GM11168 (cell line): ENCODE measurements at regions not wholly inside any gene's neighbourhood (a gene's known extent, or its start where the extent isn't known, plus 50 kb on each side); places are given as distances from the start of the nearest gene placed in this dataset.

Experiments
- in situ Hi-C: fragments of 300-500 bp; cut with MboI; formaldehyde crosslinking; loops from one replicate; pipeline ENCODE4 v1.12.0; 2022; ENCODE audit warnings: low sequenced_read_pairs; ENCODE audit not compliant: unreplicated experiment

DNA sequence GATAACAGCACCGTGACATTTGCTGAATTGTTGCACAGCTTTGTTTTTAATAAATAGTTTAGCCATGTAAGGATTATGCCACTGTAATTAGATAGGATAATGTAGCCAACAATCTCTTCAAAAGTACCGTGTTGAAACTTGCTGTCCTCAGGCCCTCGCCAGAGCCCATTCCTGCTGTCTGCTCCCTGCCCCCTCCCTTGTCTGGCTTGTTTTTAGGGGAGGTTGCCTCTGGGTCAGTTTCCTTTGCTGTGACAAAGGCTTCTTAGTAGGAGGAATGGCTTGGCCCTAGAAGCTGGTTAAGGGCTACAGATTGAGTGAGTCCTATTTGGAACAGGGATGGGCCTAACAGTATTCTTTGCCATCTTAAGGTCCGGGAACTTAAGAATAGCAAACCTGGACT is 107.9 kb downstream of the LMO4 start:
- in situ Hi-C loops: no loop called here

DNA sequence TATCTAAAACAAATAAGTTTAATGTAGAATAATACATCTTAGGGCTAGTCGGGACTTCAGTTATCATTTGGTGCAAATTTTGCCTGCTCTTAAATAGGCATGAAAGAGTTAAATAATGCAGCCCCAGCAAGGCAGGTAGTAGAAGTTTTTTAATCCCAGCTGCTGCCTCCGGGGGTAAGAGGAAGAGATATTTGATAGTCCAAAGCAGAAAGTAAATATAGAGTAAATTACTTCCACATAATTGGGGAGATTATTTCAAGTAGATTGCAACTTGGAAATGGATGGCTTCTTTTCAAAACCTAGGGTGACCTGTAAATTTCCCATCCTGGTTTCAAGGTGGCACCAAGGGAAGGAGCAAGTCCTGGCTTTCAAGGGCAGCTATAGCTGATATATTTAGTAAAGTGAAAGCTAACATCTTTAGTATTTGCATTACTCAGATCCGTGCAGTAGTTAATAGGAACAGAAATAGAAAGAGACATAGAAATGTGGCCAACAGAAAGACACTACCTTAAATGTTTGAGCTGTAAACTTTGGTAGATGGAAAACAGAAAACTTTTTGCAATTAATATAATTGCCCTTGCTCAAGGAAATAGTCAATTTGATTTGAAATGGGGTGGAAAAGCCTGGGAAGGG is 109.1 kb downstream of the LMO4 start:
- in situ Hi-C loops: no loop called here

DNA sequence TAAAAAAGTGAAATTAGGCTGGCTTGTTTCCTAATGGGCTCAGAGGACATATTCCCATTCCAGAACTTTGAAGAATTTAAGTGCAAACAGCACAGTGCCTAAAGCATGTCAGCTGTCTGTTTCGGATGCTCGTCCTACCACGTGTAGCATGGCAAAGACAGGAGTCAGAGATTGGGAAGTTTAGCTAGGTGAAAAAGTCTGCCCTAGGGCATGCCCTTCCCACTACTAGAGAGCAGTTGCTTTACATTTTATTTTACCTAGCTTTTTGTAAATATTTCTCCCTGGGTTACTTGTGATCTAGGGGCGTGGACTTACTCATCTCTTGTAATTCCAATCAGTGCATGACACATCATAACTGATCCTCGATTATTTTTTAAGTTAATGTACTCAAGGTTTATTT is 111.1 kb downstream of the LMO4 start:
- in situ Hi-C loops: no loop called here

DNA sequence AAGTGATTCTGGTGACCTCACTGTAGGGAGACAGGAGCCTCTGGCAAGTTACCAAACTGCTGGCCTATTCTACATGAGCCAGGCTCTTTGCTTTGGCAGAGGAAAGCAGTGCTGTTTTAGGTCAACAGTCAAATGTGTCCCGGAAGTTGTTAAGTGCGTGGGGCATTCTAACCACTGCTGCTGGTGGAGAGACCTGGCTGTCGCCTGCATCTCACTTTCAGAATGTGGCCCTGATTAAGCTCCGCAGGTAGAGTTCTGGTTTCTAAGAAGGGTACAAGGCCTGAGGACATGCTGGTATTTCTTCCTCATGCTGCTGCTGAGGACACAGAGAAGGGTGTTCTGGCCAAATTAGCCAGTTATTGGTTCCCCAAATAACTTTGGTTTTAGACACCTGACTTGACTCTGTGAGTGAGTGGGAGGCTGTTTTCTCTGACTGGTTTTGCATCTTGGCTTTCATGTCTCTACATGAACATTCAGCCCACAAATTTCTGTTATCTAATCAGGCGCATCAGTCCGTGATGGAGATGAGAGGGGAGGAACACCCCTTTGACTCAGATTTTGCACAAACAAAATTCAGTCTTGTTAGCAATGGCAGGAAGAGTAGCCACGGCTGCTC is 120.8 kb downstream of the LMO4 start:
- in situ Hi-C loops: no loop called here

DNA sequence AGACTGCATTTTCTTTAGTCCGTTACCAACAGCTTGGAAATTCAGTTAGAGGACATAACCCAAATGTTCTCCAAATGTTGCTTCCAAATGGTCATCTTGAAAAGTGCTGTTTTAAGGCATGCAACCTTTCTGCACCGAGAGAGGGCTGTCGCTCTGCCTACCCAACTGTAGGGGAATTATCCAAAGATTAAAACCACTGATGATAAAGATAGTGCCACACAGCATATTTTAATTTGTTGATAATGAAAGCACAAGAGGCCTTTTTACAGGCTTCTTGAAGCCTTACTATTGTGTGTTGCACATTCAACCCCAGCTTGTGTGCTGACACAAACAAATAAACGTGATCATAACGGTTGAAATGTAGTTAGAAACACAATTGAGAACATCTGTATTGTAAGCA is 121.5 kb downstream of the LMO4 start:
- in situ Hi-C loops: loop anchor here (5.0 kb wide), 1 partner anchor 118 kb away; no protein-coding TSS in a partner anchor

DNA sequence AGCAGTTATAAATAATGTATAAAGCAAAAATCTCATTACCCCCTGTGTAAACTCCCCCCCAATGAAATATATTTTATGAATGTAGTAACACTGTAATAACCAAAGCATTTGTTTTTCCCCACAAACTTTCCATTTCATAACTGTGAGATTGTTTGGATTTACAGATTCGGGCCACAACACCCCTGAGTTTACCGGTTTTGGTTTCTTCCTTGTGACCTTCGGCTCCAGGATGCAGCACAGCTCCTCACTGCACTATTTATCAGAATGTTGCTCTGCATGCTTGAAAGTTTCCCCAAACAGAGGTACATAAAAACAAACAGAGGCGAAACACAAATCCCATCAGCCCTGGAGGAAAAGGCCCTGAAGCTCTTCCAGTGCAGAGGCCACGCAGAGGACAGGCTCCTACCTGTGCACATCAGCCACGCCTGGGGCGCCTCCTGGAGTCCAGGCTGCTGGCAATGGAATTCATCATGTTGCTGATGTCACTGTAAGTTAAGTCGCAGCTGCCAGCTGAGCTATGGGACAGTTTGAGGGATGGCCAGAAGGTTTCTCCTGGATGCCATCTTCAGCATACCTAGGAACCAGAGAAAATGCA is 122.0 kb downstream of the LMO4 start:
- in situ Hi-C loops: loop anchor here (5.0 kb wide), 1 partner anchor 118 kb away; no protein-coding TSS in a partner anchor

DNA sequence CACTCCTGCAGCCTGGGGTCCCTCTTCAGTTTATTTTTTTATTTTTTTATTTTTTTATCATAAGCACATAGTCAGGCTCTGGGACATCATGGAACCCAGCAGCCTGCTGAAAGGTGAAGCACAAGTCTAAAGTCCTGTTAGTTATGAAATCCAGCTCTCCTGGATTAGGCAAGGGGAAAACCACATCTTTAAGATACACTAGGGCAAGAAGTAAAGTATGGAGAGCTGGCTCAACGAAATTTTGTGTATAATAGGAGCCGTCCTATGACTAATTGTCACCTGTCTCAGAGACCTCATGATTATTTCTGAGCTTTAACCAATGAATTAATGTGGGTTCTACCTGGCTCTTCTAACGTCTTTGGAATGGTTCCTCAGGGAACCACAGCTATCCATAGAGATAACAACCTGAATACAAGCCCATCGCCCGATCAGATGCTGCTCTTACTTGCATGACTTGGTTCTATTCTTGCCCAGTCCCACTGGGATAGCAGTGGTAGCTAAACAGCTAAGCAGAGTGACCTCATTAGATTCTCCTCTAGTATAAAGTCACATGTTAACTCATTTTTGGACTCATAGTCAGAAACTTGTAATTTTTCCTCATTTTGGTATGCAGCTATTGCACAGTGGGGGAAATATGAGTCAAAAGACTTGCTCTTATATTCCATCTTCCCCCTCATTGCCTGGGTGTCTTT is 122.7 kb downstream of the LMO4 start:
- in situ Hi-C loops: loop anchor here (5.0 kb wide), 1 partner anchor 119 kb away; no protein-coding TSS in a partner anchor

DNA sequence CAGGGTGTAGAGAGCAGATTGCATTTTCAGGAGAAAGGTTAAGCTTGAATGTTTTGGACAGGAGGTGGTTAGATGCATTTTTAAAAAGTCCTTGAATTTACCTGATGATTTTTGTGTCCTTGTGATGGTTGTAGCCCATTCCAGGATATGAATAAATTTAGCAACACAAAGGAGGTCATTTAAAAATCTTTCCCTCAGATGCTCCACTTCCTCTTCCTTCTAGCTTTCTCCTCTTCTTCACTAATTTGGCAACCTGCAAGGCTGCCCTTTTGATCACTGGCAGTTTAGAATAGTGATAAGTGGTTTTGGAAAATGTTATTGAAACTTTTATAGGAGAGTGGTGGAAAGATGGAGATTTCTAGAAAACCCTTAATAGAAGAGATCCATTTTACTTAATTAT is 124.0 kb downstream of the LMO4 start:
- in situ Hi-C loops: loop anchor here (5.0 kb wide), 1 partner anchor 120 kb away; no protein-coding TSS in a partner anchor

DNA sequence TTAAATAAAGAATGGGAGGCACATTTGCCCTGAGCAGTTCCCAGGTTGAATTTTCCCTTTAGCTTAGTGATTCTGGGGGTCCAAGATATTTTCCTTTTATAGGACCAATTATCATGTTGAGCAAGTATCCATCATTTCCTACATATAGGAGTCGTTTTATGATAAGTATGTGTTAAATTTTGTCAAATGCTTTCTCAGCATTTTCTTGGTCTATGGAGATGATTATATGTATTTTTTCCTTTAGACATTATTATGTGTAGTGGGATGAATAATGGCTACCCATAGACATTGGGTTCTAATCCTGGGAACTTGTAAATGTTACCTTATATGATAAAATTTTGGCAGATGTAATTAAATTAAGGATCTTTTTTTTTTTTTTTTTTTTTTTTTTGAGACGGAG is 128.7 kb downstream of the LMO4 start:
- in situ Hi-C loops: no loop called here

DNA sequence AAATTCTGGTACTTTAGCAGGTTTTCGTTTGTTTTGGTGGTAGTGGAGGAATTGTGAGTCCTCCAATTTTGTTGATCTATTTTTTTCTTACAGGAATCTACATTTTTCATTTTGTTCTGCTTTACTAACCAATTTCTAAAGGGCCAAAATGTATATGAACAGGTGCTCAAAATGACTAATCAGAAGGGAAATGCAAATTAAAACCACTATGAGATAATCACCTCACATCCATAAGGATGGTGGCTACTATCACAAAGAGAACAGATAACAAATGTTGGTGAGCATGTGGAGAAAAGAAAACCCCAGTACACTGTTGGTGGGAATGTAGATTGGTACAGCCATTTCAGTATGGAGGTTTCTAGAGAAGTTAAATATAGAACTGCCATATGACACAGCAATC is 134.2 kb downstream of the LMO4 start:
- in situ Hi-C loops: no loop called here

DNA sequence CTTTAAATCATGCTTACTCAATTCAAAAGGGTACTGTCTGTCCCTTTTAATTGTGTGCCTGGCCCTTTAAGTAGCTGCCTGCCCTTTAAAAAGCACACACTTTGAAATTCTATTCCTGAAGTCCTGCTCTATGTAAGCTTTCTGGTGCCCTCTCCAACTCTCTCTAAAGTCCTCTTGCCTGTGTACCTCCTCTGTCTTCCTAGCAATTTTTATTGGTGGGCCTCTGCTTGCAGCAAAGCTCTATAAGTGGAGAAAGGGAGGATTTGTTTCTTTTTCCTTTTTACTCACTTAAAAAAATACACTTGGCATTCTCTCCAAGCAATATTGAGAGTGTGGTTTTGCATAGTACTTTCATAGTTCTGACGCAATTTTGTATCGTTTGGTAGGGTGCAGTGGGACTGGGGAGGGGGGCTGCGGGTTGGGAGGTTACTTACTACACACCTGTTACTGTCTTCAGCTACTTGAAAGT is 135.4 kb downstream of the LMO4 start:
- in situ Hi-C loops: no loop called here

DNA sequence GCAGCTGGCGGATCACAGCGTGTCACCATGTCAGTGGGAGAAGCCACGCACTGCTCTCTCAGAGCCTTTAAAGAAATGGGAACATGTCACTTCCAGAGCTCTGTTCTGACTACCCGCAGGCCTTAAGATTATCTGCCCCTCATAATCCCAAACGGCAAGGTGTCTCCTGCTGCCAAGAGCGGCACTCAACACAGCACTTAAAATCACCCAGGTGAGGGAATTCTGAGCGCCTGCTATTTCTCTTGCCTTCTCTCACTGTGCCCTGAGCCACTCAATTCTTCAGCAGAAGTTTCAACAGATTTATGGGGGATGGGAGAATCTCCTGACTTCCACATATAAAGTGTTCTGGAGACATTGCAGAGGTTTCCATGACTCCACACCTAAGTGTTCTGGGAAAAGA is 137.9 kb downstream of the LMO4 start:
- in situ Hi-C loops: no loop called here

DNA sequence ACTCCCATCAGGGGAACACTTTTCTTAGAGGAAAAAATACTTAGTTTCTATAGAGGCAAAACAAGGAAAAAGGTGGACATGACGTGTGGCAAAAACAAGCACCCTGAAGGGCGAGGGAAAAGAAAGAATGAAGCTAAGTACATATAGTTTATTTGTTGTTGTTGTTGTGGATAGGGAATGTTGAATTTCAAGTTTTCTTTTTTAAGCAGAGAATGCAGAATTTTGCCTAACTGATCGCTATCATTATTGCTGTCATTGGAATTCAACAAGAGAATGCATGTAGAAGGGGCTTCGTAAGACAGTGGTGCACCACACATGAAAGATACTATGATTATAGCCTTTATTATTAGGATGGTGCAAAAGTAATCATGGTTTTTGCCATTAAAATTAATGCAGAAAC is 144.0 kb downstream of the LMO4 start:
- in situ Hi-C loops: no loop called here

DNA sequence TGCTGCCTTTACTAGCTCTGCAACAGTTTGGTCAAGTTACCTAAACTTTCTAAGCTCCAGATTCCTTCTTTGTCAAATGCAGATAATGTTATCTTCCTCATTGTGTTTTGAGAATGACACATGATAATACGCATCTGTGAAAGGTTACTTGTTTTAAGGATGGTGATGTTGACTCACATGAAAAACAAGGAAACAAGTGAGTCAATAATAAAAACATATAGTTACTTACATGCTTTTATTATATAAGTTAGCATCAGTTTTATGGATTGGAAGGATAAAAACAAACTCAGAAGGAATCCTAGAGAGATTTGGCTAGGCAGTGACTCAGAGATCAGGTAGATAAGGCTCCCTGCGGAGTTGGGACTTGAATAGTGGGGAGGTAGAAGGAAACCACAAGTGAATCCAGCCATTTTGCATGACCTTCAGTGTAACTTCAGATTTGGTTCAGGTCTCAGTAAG is 144.6 kb downstream of the LMO4 start:
- in situ Hi-C loops: no loop called here

DNA sequence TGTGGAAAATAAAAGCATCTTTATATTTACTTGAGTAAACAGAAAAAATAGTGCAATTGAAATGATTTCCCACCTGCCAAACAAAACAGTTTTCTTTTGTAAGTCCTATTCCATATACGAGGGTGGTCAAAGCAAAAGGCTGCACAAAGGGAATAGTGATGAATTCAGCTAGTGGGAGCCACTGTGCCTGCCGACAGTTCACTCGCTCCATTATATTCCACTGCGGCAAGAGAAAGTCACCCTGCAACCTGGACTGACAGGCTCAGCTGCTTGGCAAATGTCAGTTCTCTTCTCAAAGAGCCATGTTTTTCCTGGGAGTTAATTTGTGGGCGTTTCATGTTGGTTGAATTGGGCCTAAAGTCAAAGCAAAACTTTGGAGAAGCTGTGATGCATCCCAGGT is 145.4 kb downstream of the LMO4 start:
- in situ Hi-C loops: no loop called here

DNA sequence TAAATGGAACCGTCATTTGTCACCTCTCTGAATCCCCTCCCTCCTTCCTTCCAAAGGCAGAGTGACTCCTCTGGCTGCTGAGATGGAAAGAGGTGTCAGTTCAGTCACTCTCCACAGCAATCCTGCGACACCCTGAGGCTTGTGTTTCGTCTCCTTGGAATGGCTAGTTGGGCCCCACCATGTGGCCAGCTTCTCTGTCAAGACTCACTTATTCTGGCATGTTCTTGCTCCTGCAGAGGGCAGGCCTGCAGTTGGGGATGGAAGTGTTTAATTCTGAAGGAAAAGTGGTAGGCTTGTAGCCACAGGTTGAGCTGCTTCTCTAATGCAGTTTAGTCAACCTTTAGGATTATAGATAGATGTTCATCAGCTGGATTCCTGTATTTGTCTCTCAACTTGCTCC is 149.6 kb downstream of the LMO4 start:
- in situ Hi-C loops: no loop called here

DNA sequence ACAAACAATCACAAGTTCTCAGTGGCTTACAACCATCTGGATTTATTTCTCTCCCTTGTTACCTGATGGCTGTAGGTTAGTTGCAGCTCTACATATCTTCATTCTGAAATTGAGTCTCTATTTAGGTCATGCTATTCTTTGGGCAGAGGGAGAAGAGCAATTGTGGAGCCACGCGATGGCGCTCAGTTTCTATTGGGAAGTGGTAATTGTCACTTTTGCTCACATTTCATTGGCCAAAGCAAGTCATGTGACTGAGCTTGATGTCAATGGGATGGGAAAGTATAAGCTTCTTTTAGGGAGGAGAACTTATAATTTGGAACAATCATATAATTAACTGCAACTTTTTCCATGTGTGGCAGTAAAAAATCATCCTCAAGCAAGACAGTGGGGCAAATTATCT is 166.5 kb downstream of the LMO4 start:
- in situ Hi-C loops: loop anchor here (10.0 kb wide), 1 partner anchor 220 kb away; no protein-coding TSS in a partner anchor

DNA sequence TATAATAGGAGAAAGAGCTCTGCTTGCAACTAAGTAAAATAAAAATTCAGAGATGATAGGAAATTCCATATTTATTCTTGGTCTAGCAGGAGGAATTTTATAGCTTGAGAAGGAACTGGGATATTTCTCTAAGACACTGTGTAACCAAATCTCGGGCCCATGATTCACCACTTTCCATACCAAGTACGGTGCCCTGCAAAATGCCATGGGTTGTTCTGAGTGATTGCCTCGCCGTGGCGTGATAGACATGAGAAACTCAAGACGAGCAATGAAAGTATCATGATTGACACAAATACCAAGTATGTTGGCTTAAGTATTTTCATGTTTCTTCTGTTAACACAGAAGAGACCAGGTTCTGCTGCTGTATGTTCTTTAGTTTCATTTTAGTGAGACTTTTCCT is 167.2 kb downstream of the LMO4 start:
- in situ Hi-C loops: loop anchor here (10.0 kb wide), 1 partner anchor 219 kb away; no protein-coding TSS in a partner anchor

DNA sequence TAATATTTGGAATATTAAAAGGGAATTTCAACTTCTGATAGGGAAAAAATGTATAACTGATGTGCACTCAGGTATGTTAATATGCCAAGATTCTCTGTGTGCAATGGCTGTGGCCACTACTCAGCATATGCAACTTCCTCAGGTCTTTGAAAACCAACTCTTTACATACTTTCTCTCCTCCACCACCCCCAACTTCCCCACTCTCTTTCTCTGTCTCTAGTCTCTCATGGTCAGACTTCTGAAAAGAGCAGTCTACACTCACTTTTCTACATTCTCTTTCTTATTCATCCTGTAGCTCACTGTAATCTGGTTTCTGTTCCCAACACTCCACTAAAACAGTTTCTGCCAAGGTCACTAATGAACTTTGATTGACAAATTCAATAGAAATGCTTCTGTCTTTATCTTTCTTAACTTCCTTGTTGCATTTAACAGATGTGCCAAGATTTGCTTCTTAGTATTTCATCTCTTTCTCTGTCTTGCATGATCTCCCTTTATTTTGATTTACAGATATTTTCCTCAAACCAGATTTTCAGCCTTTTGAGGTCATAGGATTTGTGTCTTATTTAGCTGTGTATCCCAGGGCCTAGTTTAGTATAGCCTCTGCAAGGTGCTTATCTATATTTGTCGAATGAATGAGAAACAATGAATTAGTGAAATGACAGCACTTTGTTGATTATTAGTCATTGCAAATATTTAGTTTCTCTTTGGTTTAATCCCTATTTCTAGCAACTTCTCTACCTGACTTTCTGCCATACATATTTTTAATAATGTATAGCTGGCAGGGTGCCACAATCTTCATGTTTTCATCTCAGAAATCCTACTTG is 168.9 kb downstream of the LMO4 start:
- in situ Hi-C loops: loop anchor here (10.0 kb wide), 1 partner anchor 217 kb away; no protein-coding TSS in a partner anchor

DNA sequence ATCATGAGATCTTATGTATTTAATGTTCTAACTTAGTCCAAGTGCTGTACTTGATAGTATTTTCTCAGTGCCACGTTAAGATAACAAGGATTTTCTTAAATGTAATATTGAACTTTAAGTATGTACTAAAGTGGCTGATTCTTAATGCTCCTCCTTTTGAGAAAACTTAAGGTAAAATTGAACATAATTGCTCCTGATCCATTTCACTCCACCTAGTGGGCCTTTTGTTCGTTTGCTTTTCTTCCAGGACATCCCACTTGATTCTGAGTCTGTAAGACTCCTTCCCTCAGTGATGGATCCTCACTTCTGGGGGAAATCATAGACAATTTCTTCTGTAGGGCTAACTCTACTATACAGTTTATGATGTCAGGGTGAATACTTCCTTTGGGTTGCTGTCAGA is 173.1 kb downstream of the LMO4 start:
- in situ Hi-C loops: no loop called here
